Jurkat, Clone E6-1 (cell line): ENCODE measurements at regions not wholly inside any gene's neighbourhood (a gene's known extent, or its start where the extent isn't known, plus 50 kb on each side); places are given as distances from the start of the nearest gene placed in this dataset.
"Not testable (repeated sequence)": the region's sequence is repeated elsewhere in the genome, so short reads cannot be mapped to it uniquely, and the experiment has no call there.

ENCODE experiments used
- DNase-seq: peaks from one replicate; pipeline ENCODE4 v3.0.0-alpha.2; 2011; ENCODE audit warnings: low read depth, low spot score
- H3K4me3 ChIP-seq: 2 replicates; pipeline ENCODE4 v1.5.1; 2011; ENCODE audit warnings: mild to moderate bottlenecking, low read length, control low read depth, moderate library complexity

- DNase-seq, result no peak
These were observed 237.8 kb downstream of the LY86 start for GRCh38 chr6:6826095-6826901.

GRCh38 chr6:6826961-6827360, 238.4 kb downstream of the LY86 start:
- no peak overlapping the region for H3K4me3 ChIP-seq
- no peak for DNase-seq

More at GRCh38 chr6:6826095-6826901, 237.8 kb downstream of the LY86 start:
- no peak overlapping the region for H3K4me3 ChIP-seq

GRCh38 chr6:6829872-6830685, 241.6 kb downstream of the LY86 start:
- no peak overlapping the region for H3K4me3 ChIP-seq
- DNase-seq, result no peak

- not testable (repeated sequence) for H3K4me3 ChIP-seq, DNase-seq
These were observed 242.2 kb downstream of the LY86 start for GRCh38 chr6:6830686-6831063.

- H3K4me3 ChIP-seq, result no peak overlapping the region
- no peak for DNase-seq
These were observed 243.9 kb downstream of the LY86 start for GRCh38 chr6:6832439-6832838.

- DNase-seq, result no peak
- no peak overlapping the region for H3K4me3 ChIP-seq
These were observed 246.1 kb downstream of the LY86 start for GRCh38 chr6:6834356-6835222.

- DNase-seq, result no peak
- H3K4me3 ChIP-seq, result no peak overlapping the region
These were observed 246.6 kb downstream of the LY86 start for GRCh38 chr6:6835223-6835503.

- H3K4me3 ChIP-seq, result no peak overlapping the region
- no peak for DNase-seq
These were observed 248.3 kb downstream of the LY86 start for GRCh38 chr6:6836609-6837406.

GRCh38 chr6:6837541-6838080, 249.1 kb downstream of the LY86 start:
- no peak overlapping the region for H3K4me3 ChIP-seq
- DNase-seq, result no peak

GRCh38 chr6:6840831-6841291, 252.3 kb downstream of the LY86 start:
- DNase-seq, result no peak
- H3K4me3 ChIP-seq, result no peak overlapping the region

- H3K4me3 ChIP-seq, result no peak overlapping the region
- no peak for DNase-seq
These were observed 253.1 kb downstream of the LY86 start for GRCh38 chr6:6841571-6841970.

GRCh38 chr6:6842291-6842690, 253.8 kb downstream of the LY86 start:
- no peak overlapping the region for H3K4me3 ChIP-seq
- no peak for DNase-seq

- DNase-seq, result no peak
- H3K4me3 ChIP-seq, result no peak overlapping the region
These were observed 254.6 kb downstream of the LY86 start for GRCh38 chr6:6843057-6843627.

- DNase-seq, result no peak
These were observed 255.3 kb downstream of the LY86 start for GRCh38 chr6:6843777-6844176.

GRCh38 chr6:6844530-6844929, 256.0 kb downstream of the LY86 start:
- H3K4me3 ChIP-seq, result no peak overlapping the region
- DNase-seq, result no peak

More at GRCh38 chr6:6843777-6844176, 255.3 kb downstream of the LY86 start:
- no peak overlapping the region for H3K4me3 ChIP-seq

- H3K4me3 ChIP-seq, result no peak overlapping the region
- DNase-seq, result no peak
These were observed 257.1 kb downstream of the LY86 start for GRCh38 chr6:6845603-6846002.

GRCh38 chr6:6847591-6847990, 259.1 kb downstream of the LY86 start:
- DNase-seq, result no peak
- no peak overlapping the region for H3K4me3 ChIP-seq
